HS-5 (cell line): ENCODE measurements at regions not wholly inside any gene's neighbourhood (a gene's known extent, or its start where the extent isn't known, plus 50 kb on each side); places are given as distances from the start of the nearest gene placed in this dataset.
"Not testable (repeated sequence)": the region's sequence is repeated elsewhere in the genome, so short reads cannot be mapped to it uniquely, and the experiment has no call there.

Experiments used
- DNase-seq: peaks from one replicate; pipeline ENCODE4 v3.0.0-alpha.2; 2012; ENCODE audit warnings: low read depth

DNA sequence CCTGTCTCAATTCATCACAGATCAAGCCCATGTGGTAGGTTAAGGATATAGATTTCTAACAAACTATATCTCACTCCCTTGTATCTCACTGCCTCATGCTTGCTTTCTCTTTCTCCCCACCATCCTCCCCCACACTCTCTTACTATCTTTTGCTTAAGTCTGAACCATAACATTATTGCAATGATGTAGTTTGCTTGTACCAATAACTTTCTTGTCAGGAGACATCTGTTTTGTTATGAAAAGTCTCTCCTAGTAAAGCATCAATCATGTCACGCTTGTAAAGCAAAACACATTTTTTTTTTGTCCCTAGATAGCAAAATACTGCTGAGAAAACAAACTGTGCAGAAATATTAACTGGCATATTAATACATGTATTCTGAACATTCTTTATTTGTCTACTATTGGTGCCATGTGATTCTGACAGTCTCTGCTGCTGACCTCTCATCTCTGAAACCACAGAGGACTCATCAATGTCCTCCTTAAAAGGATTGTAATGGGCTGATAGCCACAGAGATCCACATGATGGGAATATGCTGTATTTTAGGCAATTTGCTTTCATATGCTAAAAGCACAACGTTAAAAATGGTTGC, 217.5 kb downstream of the VEGFC start:
- no peak for DNase-seq

DNA sequence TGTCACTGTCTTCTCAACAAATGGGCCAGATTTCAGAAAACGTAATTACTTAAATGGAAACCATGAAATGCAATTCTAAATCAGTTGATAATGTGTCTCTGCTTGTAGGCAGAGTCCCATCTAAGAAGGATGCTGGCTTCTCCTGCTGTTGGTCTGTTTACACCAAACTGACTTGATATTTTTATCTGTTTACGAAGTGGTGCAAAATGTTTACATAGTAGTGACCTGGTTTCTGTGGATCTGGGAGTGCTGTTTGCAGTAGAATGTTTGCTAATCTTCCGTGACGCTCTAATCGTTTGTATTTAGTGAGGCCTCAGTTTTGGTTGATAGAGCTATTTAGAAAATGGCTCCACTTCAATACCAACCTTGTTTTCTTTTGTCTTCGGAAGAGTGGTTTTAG, 213.5 kb downstream of the VEGFC start:
- no peak for DNase-seq

DNA sequence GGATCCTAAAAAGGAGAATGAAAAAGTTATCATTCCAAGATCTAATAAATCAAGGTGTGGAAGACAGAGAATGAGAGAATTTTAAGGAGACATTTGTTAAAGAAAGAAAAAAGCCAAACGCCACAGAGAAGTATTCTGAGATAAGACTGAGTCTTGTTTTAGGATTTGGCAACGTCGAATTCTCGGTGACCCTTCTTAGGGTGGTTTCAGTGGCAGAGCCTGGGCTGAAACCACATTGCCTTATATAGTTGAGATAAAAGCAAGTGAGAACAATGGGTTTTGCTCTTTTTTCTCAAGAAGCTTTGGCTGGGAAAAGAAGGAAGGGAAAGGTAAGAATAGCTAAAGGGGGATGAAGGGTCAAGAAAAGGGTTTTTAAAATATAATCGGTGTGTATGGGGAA, 209.4 kb downstream of the VEGFC start:
- DNase-seq: no peak

DNA sequence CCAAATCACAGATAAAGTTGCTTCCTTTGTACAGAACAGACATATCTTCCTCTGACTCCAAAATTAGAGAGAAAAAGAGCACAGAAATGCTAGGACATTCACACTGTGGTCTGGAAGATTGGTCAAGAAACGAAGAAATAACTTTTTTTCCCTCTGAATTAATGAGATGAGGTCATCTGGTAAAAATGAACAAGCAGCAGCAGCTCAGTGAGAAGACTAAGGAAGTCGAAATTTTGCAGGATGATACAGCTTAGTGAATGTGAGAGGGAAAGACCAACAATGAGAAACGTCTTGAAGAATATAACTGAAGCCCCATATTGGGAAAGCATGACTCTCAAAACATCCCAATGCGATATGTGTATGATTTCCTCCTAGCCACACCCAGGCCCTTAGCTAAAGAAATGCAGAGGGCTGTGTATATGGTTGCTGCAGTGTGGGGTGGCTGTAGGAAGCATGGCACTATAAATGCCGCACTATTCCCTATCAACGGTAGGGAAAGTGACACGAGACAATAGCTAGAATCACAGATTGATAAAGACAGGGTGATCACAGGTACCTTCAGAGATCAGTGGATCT, 208.6 kb downstream of the VEGFC start:
- no peak for DNase-seq

DNA sequence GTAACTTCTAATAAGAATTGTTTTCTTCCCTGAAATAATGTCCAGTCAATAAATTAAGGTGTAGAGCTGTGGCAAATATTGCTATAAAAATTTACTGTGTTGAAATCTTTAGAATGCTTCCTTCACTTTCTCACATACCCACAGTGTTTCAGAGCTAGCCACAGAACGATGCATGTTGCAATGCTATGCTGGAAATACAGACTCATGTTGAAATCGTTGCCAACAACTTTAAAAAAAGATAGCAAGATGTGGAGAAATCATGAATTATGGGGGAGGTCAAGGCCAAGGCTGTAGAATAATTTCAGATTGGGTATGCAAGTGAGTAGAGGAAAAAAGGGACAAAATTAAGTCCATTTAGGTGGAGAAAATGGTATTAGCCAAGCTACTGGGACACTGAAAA, 204.8 kb downstream of the VEGFC start:
- no peak for DNase-seq

GRCh38 chr4:176588436-176588835, 204.3 kb downstream of the VEGFC start:
- DNase-seq: no peak

DNA sequence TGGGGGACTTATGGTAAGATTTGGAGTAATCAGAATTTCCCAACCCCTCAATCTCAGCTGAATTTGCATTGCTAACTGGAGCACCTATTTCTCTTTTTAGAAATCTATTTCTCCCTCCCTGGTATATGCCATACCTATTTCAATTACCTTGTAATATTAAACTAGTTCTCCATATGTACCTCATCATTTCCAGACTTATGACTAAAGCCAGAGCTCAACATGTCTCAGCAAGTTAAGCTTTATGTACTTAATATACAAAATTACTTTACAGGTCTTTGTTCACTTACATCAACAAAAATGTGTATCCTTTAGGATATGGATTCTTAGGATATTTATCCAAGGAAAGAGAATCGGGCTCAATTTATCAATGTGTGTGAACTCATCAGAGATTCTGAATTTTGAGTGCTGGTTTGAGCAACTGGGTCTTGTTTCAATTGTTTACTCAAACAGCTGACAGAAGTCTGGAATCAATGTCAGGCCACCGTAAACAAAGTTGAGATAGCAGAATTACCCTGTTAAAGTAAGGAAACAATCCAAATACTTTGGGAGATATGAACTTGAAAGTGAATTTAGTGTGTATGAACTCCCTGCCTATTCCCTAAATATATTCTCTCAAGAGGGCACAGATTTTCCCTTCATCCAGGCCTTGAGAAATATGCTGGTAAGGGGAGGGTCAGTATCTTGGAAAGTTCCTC, 199.6 kb downstream of the VEGFC start:
- DNase-seq: no peak

GRCh38 chr4:176593943-176594342, 198.8 kb downstream of the VEGFC start:
- DNase-seq: no peak

DNA sequence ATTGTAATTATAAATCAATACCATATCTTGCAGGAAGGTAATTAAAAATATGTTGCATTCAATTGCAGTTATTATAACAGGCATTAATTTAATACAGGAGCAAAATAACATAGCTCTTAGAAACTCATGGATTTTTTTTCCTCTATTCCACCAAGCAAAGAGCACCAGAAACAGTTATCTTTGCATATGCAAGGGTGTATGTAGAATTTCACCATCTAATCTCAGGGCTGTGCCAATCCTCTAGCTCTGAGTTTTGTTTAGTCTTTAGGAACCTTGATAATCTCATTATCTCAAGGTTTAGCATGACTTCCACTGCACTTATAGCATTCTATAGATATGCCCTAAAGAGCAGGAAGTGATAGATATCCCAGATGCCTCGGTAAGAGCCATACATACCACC, 197.5 kb downstream of the VEGFC start:
- no peak for DNase-seq

DNA sequence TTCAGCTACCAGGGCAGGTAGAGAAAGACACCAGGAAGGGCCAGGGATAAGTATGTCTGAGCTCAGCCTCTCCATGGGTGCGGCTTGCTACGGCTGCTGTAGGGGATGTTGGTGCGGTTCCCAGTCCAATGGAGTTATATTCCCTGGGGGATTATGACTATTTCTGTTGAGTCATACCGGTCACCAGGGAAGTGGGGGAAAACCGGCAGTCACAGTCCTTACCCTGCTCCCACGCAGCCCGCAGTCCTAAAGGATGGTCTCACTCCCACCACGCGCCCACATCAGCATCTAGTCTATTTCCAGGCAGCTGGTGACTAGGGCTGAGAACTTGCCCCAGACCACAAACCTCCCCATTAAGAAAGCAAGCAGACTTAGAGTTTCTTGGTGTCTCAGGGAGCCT, 191.6 kb downstream of the VEGFC start:
- DNase-seq: no peak

GRCh38 chr4:176607807-176608206, 184.9 kb downstream of the VEGFC start:
- DNase-seq: no peak

DNA sequence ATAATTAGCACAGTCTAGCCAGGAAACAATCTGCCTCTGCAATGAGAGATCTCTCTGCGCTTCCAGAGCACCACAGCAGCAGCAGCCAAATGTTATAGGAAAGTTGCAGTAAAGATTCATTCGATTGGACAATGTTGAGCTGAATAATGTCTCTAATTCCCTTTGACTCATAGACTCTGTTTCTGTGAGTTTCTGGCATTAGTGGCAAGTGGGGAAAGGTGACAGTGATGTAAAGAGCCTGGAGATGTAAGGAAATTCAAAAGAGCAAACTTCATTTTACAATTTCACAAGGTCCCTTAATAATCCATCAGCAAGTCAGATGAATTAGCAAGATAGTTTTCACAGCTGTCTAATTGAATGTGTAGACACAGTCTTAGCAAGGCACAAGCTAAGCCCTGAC, 184.4 kb downstream of the VEGFC start:
- no peak for DNase-seq

GRCh38 chr4:176610594-176610993, 182.1 kb downstream of the VEGFC start:
- no peak for DNase-seq

DNA sequence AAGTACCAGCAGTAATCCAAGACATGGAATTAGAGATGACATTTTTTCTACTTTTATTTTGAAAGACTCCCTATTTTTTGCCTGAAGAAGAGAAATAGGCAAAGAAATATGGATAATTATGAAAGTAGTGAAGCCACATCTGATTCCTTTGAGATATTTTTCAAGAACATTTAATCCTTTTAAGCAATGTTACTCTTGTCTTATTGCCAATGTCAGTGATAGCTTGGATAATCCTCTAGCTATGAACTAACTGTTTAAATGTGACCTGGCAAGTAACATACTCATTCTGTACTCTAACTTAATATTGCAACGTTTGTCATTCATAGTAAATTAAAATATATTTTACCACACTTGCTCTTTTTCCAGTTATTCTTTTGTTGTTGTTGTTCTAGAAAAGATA, 181.3 kb downstream of the VEGFC start:
- no peak for DNase-seq

DNA sequence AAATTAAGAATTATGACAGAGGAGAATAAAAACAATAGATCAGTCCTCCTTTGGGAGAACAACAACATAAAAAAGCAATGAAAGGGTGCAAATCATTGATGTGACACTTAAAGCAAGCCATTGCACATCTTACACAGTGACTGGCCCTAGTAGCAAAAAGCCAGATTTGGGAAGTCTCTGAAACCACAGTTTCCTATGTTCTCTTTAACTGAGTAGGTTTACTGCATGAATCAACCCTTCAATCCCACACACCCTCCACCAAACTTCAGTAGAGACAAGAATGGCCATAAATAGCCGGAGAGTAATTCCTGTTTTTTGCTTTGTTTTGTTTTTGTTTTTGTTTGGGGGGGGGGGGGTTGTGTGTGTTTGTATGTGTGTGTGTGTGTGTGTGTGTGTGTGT, 180.8 kb downstream of the VEGFC start:
- DNase-seq: no peak

GRCh38 chr4:176614793-176615192, 177.9 kb downstream of the VEGFC start:
- no peak for DNase-seq

GRCh38 chr4:176616151-176616550, 176.6 kb downstream of the VEGFC start:
- no peak for DNase-seq

GRCh38 chr4:176618138-176618537, 174.6 kb downstream of the VEGFC start:
- DNase-seq: no peak

DNA sequence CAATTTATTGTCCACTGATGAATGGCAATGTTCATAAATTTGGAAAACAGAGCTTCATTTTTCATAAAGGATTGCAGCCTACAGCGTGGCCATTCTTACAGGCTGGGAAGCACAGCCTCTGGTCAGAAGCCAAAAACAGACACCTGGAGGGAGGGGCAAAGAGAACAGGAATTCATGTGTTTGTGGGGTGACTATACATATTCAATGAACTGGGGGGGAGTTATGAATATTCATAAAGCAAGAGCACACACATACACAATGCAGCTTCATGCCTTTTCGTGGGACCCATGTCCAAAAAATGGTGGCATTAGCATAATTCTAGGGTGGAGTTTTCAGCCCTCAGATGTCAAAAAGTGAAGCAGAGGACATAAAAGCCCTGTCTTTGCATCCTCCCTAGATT, 173.3 kb downstream of the VEGFC start:
- DNase-seq: no peak

DNA sequence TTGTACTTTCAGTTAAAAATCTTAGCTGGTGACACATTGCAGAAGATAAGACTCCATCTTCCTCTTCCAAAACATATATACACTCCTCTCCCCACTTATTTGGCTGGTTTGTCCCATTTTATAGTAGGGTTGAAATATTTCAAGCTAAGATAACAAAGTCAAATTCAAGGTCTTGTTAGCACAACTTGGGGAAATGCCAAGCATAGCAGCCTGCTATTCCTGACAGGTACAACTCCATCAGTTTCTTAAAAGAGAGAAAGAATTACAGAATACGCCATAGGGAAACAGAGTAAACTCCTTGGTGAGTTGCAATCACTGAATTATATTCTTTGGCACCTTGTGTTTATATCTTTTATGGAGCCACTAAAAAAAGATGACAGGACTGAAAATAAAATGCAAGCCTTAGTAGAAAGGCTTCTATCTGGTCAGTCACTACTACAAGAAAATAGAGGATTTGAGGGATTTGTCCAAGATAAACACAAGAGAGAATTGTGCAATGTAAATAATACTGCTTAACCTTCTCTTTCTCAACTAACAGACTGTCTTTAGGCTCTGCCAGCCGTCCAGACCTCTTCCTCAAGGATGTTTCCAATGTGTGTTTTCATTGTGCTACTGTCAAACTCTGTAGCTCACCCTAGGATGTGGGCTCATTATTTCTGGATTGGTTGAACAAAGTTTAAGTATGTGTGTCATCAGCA, 170.3 kb downstream of the VEGFC start:
- no peak for DNase-seq

- not testable (repeated sequence) for DNase-seq
Observed at GRCh38 chr4:176624983-176625610, 167.6 kb downstream of the VEGFC start.

DNA sequence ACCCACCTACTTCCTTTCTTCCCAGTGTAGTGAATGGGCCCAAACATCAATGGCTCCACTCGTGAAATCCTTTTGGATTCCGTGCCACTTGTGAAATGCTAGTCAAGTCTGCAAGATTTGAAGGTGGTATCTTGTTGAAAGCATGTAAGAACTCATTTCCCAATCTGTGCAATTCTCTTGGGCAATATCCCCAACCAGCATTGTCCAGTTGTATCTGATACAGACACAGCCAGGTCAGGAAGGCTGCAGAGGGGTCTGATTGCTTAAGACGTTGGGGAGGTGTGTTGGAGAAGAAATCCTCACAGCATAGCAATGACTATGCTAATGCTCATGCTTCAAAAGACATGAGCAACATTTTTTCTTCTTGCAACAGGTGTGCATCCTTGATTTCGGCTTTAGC, 164.8 kb downstream of the VEGFC start:
- DNase-seq: no peak

- DNase-seq: no peak
Observed at GRCh38 chr4:176631611-176632010, 161.1 kb downstream of the VEGFC start.
